ENCODE measurements at regions not wholly inside any gene's neighbourhood (a gene's known extent, or its start where the extent isn't known, plus 50 kb on each side); places are given as distances from the start of the nearest gene placed in this dataset.

DNA sequence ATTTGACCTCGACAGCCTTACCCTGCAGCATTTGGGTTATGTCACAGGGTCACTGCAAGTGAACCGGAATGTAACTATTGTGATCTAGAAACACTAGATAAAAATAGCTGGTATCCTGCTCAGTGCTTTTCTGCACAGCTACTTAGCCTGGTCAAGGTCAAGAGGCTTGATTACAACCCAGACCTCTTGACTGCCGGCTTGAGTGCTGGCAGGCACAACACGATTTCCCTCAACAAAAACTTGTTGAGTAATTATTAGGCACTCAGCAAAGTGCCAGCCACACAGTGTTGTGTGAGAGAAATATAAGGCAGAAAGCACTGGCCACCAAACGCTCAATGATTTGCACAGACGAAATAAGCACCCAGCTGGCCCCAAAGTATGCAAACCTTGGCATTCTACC lies 156.7 kb downstream of the NUAK1 start:
- no peaks in the 10 kb centered on the region for H3K9me3 Mint-ChIP-seq
- DNase-seq (no peak), ATAC-seq (no peak)
- H3K4me1 Mint-ChIP-seq (ENCODE audit: low read depth) = no peaks in the 10 kb centered on the region
- H3K27me3 Mint-ChIP-seq (ENCODE audit: low read depth) = no peaks in the 10 kb centered on the region
- no peak overlapping the region for H3K4me3 Mint-ChIP-seq
- H3K36me3 Mint-ChIP-seq (ENCODE audit: insufficient read depth) = no peaks in the 10 kb centered on the region

- H3K27me3 Mint-ChIP-seq (ENCODE audit: low read depth) = peaks cover 2% of the 10 kb centered on the region
- H3K4me3 Mint-ChIP-seq = no peak overlapping the region
- no peaks in the 10 kb centered on the region for H3K9me3 Mint-ChIP-seq
- H3K4me1 Mint-ChIP-seq (ENCODE audit: low read depth) = no peaks in the 10 kb centered on the region
- no peak for DNase-seq
- no peak for ATAC-seq
- no peaks in the 10 kb centered on the region for H3K36me3 Mint-ChIP-seq (ENCODE audit: insufficient read depth)
These were observed 155.0 kb downstream of the NUAK1 start for GRCh38 chr12:105983622-105984320.

DNA sequence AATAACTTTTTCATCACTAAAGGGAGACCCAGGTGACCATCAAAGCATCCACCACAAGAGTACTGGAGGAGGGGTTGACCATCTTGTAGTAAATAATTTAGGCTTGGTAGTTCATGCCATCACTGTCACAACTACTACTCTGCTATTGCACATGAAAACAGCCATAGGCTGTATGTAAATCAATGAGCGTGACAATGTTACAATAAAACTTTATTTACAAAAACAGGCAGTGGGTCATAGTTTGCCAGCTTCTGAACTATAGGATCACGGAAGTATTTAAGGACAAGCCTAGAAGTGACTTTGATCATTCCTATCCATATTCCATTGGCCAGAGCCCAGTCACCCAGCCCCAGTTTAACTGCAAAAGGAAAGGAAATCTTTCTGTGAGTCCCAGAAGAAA lies 153.4 kb downstream of the NUAK1 start:
- no peaks in the 10 kb centered on the region for H3K4me1 Mint-ChIP-seq (ENCODE audit: low read depth)
- H3K27me3 Mint-ChIP-seq (ENCODE audit: low read depth) = peaks cover 2% of the 10 kb centered on the region
- no peaks in the 10 kb centered on the region for H3K9me3 Mint-ChIP-seq
- ATAC-seq = no peak
- DNase-seq = no peak
- H3K36me3 Mint-ChIP-seq (ENCODE audit: insufficient read depth) = no peaks in the 10 kb centered on the region
- no peak overlapping the region for H3K4me3 Mint-ChIP-seq

DNA sequence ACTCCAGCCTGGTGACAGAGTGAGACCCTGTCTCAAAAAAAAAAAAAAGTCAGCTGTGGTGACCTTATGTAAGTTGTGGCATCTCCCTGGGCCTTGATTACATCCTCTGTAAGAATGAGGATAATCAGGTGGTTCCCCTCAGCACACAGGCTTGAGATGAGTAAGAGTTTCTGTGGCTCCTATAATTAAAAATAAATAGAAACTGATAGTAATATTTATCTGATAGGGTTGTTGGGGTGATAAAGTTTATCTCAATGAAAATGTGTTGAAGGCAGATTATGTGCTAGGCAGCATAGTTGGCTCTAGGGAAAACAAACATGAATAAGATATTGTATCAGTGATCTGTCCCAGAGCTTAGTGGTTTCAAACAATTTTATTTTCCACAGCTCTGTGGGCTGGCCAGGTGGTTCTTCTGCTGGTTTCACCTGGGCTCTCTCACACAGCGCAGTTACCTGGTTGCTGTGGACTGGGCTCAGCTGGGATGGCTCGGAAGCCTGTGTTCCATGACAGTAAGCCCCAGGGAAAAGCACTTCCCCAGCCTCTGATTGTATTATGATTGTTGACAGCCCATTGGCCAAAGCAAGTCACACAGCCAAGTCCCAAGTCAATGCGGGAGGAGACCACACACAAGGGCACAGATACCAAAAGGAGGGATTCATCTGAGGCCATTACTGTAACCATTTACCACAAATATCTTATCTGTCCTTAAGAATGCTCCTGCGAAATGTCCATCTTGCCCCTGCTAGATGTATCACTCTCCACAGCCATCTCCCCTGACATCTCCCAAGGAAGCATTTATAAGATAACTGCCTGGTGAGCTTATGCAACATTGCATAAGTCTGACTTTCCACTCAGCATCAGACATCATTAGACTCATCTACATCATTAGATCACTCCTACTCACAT lies 151.7 kb downstream of the NUAK1 start:
- no peak for ATAC-seq
- H3K36me3 Mint-ChIP-seq (ENCODE audit: insufficient read depth) = no peaks in the 10 kb centered on the region
- no peaks in the 10 kb centered on the region for H3K9me3 Mint-ChIP-seq
- H3K4me3 Mint-ChIP-seq = no peak overlapping the region
- peaks cover 2% of the 10 kb centered on the region for H3K27me3 Mint-ChIP-seq (ENCODE audit: low read depth)
- no peaks in the 10 kb centered on the region for H3K4me1 Mint-ChIP-seq (ENCODE audit: low read depth)
- no peak for DNase-seq

DNA sequence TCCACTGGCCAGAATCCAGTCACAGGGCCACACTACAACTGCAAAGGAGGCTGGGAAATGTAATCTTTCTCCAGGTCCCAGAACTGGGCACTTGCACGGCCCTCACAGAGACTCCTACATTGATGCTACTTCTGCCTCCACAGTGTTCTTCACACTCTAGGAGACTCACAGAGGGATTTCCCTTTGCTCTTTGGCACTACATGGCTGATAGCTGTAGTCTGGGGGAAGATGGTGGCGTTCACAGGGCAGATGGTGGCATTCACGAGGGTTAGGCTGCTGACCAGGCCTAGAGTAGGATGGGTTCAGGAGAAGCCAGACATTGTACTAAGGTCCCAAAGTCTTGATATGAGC lies 151.1 kb downstream of the NUAK1 start:
- peaks cover 2% of the 10 kb centered on the region for H3K27me3 Mint-ChIP-seq (ENCODE audit: low read depth)
- DNase-seq = no peak
- no peaks in the 10 kb centered on the region for H3K36me3 Mint-ChIP-seq (ENCODE audit: insufficient read depth)
- no peaks in the 10 kb centered on the region for H3K9me3 Mint-ChIP-seq
- no peak for ATAC-seq
- no peak overlapping the region for H3K4me3 Mint-ChIP-seq
- H3K4me1 Mint-ChIP-seq (ENCODE audit: low read depth) = no peaks in the 10 kb centered on the region

DNA sequence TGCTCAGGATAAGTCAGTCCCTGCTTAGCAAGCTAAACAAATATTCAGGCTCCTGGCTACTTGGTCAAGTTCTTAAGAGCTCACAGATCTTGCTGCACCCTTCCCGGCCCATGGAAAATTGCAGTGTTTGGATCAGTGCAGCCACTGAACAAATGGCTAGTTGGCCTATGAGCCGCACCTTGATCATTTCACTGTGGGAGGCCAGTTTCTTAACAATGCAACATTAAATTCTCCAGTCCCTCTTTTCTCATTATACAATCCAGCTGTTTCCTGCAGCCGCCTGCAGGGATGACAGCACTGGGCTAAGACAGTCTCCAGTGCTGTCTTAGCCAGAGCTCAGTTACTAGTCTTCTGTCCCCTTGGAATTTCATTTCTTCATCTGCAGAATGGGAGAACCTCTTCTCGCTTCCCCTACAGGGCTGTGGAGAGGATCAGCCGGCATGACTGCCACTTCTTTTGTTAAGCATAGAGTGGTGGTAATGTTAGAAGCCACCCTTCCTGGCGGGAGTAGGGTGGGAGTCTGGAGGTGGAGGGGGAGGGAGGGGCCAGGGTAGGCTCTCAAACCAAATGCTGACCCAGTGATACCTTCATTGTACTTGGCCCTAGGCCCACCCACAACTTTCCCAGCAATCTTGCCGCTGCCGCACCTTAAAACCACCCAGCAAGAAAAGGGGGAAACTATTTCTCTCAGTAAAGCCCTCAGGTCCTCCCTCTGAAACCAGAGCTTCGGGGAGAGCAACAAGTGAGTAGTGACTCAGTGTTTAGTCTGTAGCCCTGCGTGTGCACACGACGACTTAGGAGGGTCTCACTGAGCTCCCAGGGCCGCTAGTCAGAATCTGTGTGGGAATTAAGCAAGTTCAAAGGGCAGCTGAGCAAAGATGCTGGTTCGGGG lies 145.7 kb downstream of the NUAK1 start:
- H3K36me3 Mint-ChIP-seq (ENCODE audit: insufficient read depth) = no peaks in the 10 kb centered on the region
- ATAC-seq = no peak
- no peak for DNase-seq
- H3K27me3 Mint-ChIP-seq (ENCODE audit: low read depth) = peaks cover 6% of the 10 kb centered on the region
- no peak overlapping the region for H3K4me3 Mint-ChIP-seq
- H3K4me1 Mint-ChIP-seq (ENCODE audit: low read depth) = no peaks in the 10 kb centered on the region
- no peaks in the 10 kb centered on the region for H3K9me3 Mint-ChIP-seq

- H3K36me3 Mint-ChIP-seq (ENCODE audit: insufficient read depth) = no peaks in the 10 kb centered on the region
- ATAC-seq = no peak
- DNase-seq = no peak
- H3K4me1 Mint-ChIP-seq (ENCODE audit: low read depth) = no peaks in the 10 kb centered on the region
- H3K27me3 Mint-ChIP-seq (ENCODE audit: low read depth) = peaks cover 4% of the 10 kb centered on the region
- H3K4me3 Mint-ChIP-seq = no peak overlapping the region
- H3K9me3 Mint-ChIP-seq = no peaks in the 10 kb centered on the region
These were observed 144.8 kb downstream of the NUAK1 start for GRCh38 chr12:105993766-105994555.

DNA sequence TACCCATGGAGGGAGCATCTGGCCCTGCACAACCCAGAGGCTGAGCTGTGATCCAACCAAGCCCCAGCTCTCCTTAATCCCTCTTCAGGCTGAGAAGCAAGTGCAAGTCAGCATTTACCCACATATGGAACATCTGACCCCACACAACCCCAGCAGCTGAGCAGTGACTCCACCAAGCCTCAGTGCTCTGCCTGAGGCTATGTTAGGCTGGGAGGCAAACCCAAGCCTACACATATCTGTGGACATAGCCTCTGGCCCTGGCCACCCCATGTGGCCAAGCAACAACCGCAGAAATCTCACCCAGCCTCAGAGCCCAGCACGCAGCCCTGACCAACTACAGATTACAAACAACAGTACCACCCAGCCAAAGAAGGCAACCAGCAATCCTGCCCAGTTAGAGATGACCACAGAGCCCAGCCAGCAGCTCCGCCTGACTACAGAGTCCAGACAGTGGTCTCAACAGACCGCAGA lies 142.8 kb downstream of the NUAK1 start:
- H3K4me3 Mint-ChIP-seq = no peak overlapping the region
- H3K9me3 Mint-ChIP-seq = no peaks in the 10 kb centered on the region
- H3K36me3 Mint-ChIP-seq (ENCODE audit: insufficient read depth) = no peaks in the 10 kb centered on the region
- no peak for ATAC-seq
- DNase-seq = no peak
- peaks cover 8% of the 10 kb centered on the region for H3K27me3 Mint-ChIP-seq (ENCODE audit: low read depth)
- no peaks in the 10 kb centered on the region for H3K4me1 Mint-ChIP-seq (ENCODE audit: low read depth)

GRCh38 chr12:105998561-105998960 lies 140.2 kb downstream of the NUAK1 start:
- no peaks in the 10 kb centered on the region for H3K9me3 Mint-ChIP-seq
- H3K27me3 Mint-ChIP-seq (ENCODE audit: low read depth) = peaks cover 11% of the 10 kb centered on the region
- no peaks in the 10 kb centered on the region for H3K4me1 Mint-ChIP-seq (ENCODE audit: low read depth)
- DNase-seq (no peak), ATAC-seq (no peak)
- no peak overlapping the region for H3K4me3 Mint-ChIP-seq
- no peaks in the 10 kb centered on the region for H3K36me3 Mint-ChIP-seq (ENCODE audit: insufficient read depth)

GRCh38 chr12:106000382-106001104 lies 138.2 kb downstream of the NUAK1 start:
- no peaks in the 10 kb centered on the region for H3K4me1 Mint-ChIP-seq (ENCODE audit: low read depth)
- no peak for ATAC-seq
- no peak overlapping the region for H3K4me3 Mint-ChIP-seq
- H3K9me3 Mint-ChIP-seq = no peaks in the 10 kb centered on the region
- H3K36me3 Mint-ChIP-seq (ENCODE audit: insufficient read depth) = no peaks in the 10 kb centered on the region
- no peak for DNase-seq
- H3K27me3 Mint-ChIP-seq (ENCODE audit: low read depth) = peaks cover 10% of the 10 kb centered on the region

DNA sequence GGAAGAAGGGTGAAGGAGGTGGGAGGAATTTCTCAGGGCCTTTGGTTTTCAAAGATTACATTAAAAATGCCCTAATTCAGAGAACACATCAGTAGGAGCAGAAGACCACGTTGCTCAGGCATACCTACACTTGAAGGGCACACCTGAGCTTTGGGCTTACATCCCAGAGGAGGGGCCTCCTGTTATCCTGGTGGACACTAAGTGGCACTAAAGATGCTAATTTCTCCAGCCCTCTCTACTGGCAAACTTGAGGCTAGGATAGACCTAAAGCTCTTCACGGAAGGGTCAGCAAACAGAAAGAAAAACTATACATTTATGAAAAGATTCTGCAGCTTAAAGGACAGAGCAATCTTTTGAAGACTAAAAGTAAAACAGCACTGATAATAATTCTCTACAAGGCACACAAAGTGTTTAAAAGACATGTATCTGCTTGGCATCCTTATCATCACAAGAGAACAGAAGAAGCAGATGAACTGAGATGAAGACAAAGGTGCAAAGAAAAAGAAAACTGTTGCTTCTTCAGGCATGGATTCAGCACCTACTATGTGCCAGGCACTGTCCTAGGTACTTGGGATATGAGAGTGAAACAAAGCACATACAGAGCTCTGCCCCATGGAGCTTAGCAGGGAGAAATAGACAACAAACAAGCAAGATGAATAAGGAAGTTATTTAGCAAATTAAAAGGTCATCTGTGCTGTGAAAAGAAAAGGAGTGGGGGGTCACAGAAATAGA lies 137.5 kb downstream of the NUAK1 start:
- H3K4me3 Mint-ChIP-seq = no peak overlapping the region

GRCh38 chr12:106001837-106002218 lies 136.9 kb downstream of the NUAK1 start:
- Mint-ChIP-seq H3K4me3 (no peak overlapping the region), H3K27me3 (ENCODE audit: low read depth) (peaks cover 11% of the 10 kb centered on the region), H3K4me1 (ENCODE audit: low read depth) (no peaks in the 10 kb centered on the region), H3K9me3 (no peaks in the 10 kb centered on the region), H3K36me3 (ENCODE audit: insufficient read depth) (no peaks in the 10 kb centered on the region)
- no peak for ATAC-seq
- no peak for DNase-seq

More for the DNA sequence above, 137.5 kb downstream of the NUAK1 start:
- H3K36me3 Mint-ChIP-seq (ENCODE audit: insufficient read depth) = no peaks in the 10 kb centered on the region
- no peak for DNase-seq
- H3K9me3 Mint-ChIP-seq = no peaks in the 10 kb centered on the region
- H3K4me1 Mint-ChIP-seq (ENCODE audit: low read depth) = no peaks in the 10 kb centered on the region
- H3K27me3 Mint-ChIP-seq (ENCODE audit: low read depth) = peaks cover 11% of the 10 kb centered on the region
- ATAC-seq = no peak

DNA sequence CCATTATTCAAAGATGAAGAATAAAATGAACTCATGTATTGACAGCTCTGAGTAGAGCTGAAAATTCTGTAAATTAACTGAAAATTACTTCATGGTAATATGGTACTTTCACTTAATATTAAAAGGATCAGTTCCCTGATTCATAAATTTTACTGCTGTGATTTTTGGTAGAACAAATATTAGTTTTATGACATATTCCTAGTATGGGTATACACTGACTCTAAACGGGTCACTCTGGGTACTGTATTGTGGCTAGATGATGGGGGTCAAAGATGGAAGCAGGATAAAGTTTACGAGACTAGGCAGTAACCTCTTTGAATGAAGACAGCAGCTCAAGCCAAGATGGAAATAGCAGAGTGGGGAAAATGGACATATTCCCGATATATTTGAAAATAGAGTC lies 135.5 kb downstream of the NUAK1 start:
- Mint-ChIP-seq H3K36me3 (ENCODE audit: insufficient read depth) (no peaks in the 10 kb centered on the region), H3K27me3 (ENCODE audit: low read depth) (peaks cover 11% of the 10 kb centered on the region), H3K9me3 (no peaks in the 10 kb centered on the region), H3K4me3 (no peak overlapping the region), H3K4me1 (ENCODE audit: low read depth) (no peaks in the 10 kb centered on the region)
- ATAC-seq (no peak), DNase-seq (no peak)

Data from activated T-cell treated with anti-CD3 and anti-CD28 coated beads, Interleukin-2, amount 50 U/mL, for 4 hours (primary cell).